Mesenchymal stem cell (in vitro differentiated cells and primary cell): ENCODE measurements at regions not wholly inside any gene's neighbourhood (a gene's known extent, or its start where the extent isn't known, plus 50 kb on each side); places are given as distances from the start of the nearest gene placed in this dataset.

Source experiments
- DNase-seq: peaks from one replicate; pipeline ENCODE4 v3.0.0-alpha.2; 2013
- H2AFZ ChIP-seq: one replicate; pipeline ENCODE4 v1.6.1; 2013; ENCODE audit warnings: low read depth, mild to moderate bottlenecking, control low read depth, inconsistent platforms, low read length, moderate library complexity
- H2AK5ac ChIP-seq: 2 replicates; pipeline ENCODE4 v1.6.1; 2013; ENCODE audit warnings: low read length, moderate library complexity, mild to moderate bottlenecking, inconsistent platforms; ENCODE audit not compliant: severe bottlenecking
- H2BK120ac ChIP-seq: one replicate; pipeline ENCODE4 v1.6.1; 2013; ENCODE audit warnings: low read depth, mild to moderate bottlenecking, inconsistent platforms, low read length, moderate library complexity
- H2BK12ac ChIP-seq, 2 experiments: one replicate each; pipeline ENCODE4 v1.6.1; 2013; ENCODE audit warnings: inconsistent platforms in 2 of 2, low read length in 2 of 2, mild to moderate bottlenecking in 2 of 2, moderate library complexity in 2 of 2, control low read depth in 1 of 2
- H2BK15ac ChIP-seq: one replicate; pipeline ENCODE4 v1.6.1; 2013; ENCODE audit warnings: mild to moderate bottlenecking, low read depth, inconsistent platforms; ENCODE audit not compliant: poor library complexity, severe bottlenecking
- H2BK5ac ChIP-seq: 2 replicates; pipeline ENCODE4 v1.6.1; 2013; ENCODE audit warnings: low read depth, mild to moderate bottlenecking, low read length, control low read depth, inconsistent platforms; ENCODE audit not compliant: poor library complexity, severe bottlenecking
- H3K14ac ChIP-seq, 2 experiments: one replicate each; pipeline ENCODE4 v1.6.1; 2013; ENCODE audit warnings: inconsistent platforms in 2 of 2, low read length in 2 of 2, control low read depth in 1 of 2, mild to moderate bottlenecking in 1 of 2, moderate library complexity in 1 of 2
- H3K18ac ChIP-seq, 2 experiments: one replicate each; pipeline ENCODE4 v1.6.1; 2013; ENCODE audit warnings: inconsistent platforms in 2 of 2, low read length in 2 of 2, control low read depth in 1 of 2, low read depth in 1 of 2, mild to moderate bottlenecking in 1 of 2
- H3K23ac ChIP-seq, 2 experiments: one replicate each; pipeline ENCODE4 v1.6.1; 2013; ENCODE audit warnings: inconsistent platforms in 2 of 2, low read length in 2 of 2, mild to moderate bottlenecking in 2 of 2, moderate library complexity in 2 of 2, control low read depth in 1 of 2
- H3K27ac ChIP-seq: 2 replicates; pipeline ENCODE4 v1.5.1; 2013; ENCODE audit warnings: mild to moderate bottlenecking, moderate library complexity, low read length, control low read depth, inconsistent platforms; ENCODE audit not compliant: poor library complexity, severe bottlenecking
- H3K27me3 ChIP-seq, 2 experiments: 2 replicates each; pipeline versions ENCODE4 v1.6.1 to v1.7.0; 2013; ENCODE audit warnings: low read length in 2 of 2, mild to moderate bottlenecking in 2 of 2, moderate library complexity in 2 of 2, control low read depth in 1 of 2, inconsistent platforms in 1 of 2; ENCODE audit not compliant: control insufficient read depth in 1 of 2, insufficient read depth in 1 of 2
- H3K36me3 ChIP-seq, 2 experiments: 2 replicates each; pipeline versions ENCODE4 v1.6.1 to v1.7.0; 2013; ENCODE audit warnings: low read length in 2 of 2, control low read depth in 1 of 2, inconsistent platforms in 1 of 2, low read depth in 1 of 2, mild to moderate bottlenecking in 1 of 2; ENCODE audit not compliant: insufficient read depth in 2 of 2, control insufficient read depth in 1 of 2
- H3K4ac ChIP-seq, 2 experiments: one replicate each; pipeline ENCODE4 v1.6.1; 2013; ENCODE audit warnings: inconsistent platforms in 2 of 2, low read length in 2 of 2, mild to moderate bottlenecking in 2 of 2, moderate library complexity in 2 of 2, control low read depth in 1 of 2, low read depth in 1 of 2
- H3K4me1 ChIP-seq: 2 replicates; pipeline ENCODE4 v1.6.1; 2013; ENCODE audit warnings: low read depth, low read length, control low read depth; ENCODE audit not compliant: control insufficient read depth, insufficient read depth
- H3K4me2 ChIP-seq: 2 replicates; pipeline ENCODE4 v1.6.1; 2013; ENCODE audit warnings: low read length, mild to moderate bottlenecking, inconsistent platforms; ENCODE audit not compliant: poor library complexity, severe bottlenecking
- H3K4me3 ChIP-seq, 2 experiments: 2 replicates each; pipeline versions ENCODE4 v1.5.1 to v1.7.0; 2013; ENCODE audit warnings: low read length in 2 of 2, mild to moderate bottlenecking in 2 of 2, control low read depth in 1 of 2, low read depth in 1 of 2; ENCODE audit not compliant: insufficient read depth in 1 of 2
- H3K79me1 ChIP-seq: replicated peaks from 2 replicates; pipeline ENCODE4 v1.6.1; 2013; ENCODE audit warnings: mild to moderate bottlenecking, control low read depth, low read length, inconsistent platforms; ENCODE audit not compliant: poor library complexity, severe bottlenecking
- H3K9ac ChIP-seq: 2 replicates; pipeline ENCODE4 v1.7.0; 2013; ENCODE audit warnings: mild to moderate bottlenecking, low read length, moderate library complexity
- H3K9me3 ChIP-seq: 2 replicates; pipeline ENCODE4 v1.7.0; 2013; ENCODE audit warnings: mild to moderate bottlenecking, low read length; ENCODE audit not compliant: control insufficient read depth
- H4K8ac ChIP-seq: one replicate; pipeline ENCODE4 v1.6.1; 2013; ENCODE audit warnings: inconsistent platforms, mild to moderate bottlenecking, low read length, moderate library complexity
- H4K91ac ChIP-seq: one replicate; pipeline ENCODE4 v1.6.1; 2013; ENCODE audit warnings: mild to moderate bottlenecking, low read length, inconsistent platforms
- WGBS: methylation state at CpG from one replicate; pipeline ENCODE4 v1.1.7; 2013; ENCODE audit warnings: mixed read lengths; 5-methylcytosine and 5-hydroxymethylcytosine counted together

- no peak overlapping the region for H3K9ac ChIP-seq
- no peak overlapping the region for H4K91ac ChIP-seq
- H3K36me3 ChIP-seq: no peaks in the 10 kb centered on the region
- H2AFZ ChIP-seq: no peak overlapping the region
- H3K14ac ChIP-seq: no peak overlapping the region
- no peak overlapping the region for H2BK12ac ChIP-seq
- no peak overlapping the region for H3K4me2 ChIP-seq
- H3K9me3 ChIP-seq: no peaks in the 10 kb centered on the region
- WGBS: 74% methylated on average over 7 of the region's 9 CpGs
- no peak overlapping the region for H3K18ac ChIP-seq
- H2BK15ac ChIP-seq: no peak overlapping the region
- no peaks in the 10 kb centered on the region for H3K79me1 ChIP-seq
- no peak overlapping the region for H3K23ac ChIP-seq
- H2BK120ac ChIP-seq: no peak overlapping the region
- H2BK5ac ChIP-seq: no peak overlapping the region
- H3K4ac ChIP-seq: no peak overlapping the region
- no peak overlapping the region for H4K8ac ChIP-seq
- peaks cover 12 to 17% of the 10 kb centered on the region in 2 experiments for H3K27me3 ChIP-seq
- H3K4me3 ChIP-seq: no peak overlapping the region
- no peak overlapping the region for H3K27ac ChIP-seq
- peak; percentile 31 for DNase-seq
- no peaks in the 10 kb centered on the region for H3K4me1 ChIP-seq
- no peak overlapping the region for H2AK5ac ChIP-seq
These were observed 493.3 kb upstream of the PODXL start for GRCh38 chr7:132049462-132050304.

GRCh38 chr7:132045481-132045980 lies 489.1 kb upstream of the PODXL start:
- no peak overlapping the region for H3K4me3 ChIP-seq
- H3K14ac ChIP-seq: no peak overlapping the region
- H3K18ac ChIP-seq: no peak overlapping the region
- H2AFZ ChIP-seq: no peak overlapping the region
- H3K9me3 ChIP-seq: peaks cover 8% of the 10 kb centered on the region
- DNase-seq: no peak
- no peaks in the 10 kb centered on the region for H3K36me3 ChIP-seq
- no peak overlapping the region for H2BK15ac ChIP-seq
- H3K4me2 ChIP-seq: no peak overlapping the region
- H3K79me1 ChIP-seq: no peaks in the 10 kb centered on the region
- H3K4ac ChIP-seq: no peak overlapping the region
- H3K4me1 ChIP-seq: no peaks in the 10 kb centered on the region
- H3K27me3 ChIP-seq: peaks cover 3 to 8% of the 10 kb centered on the region in 2 experiments
- H3K27ac ChIP-seq: no peak overlapping the region
- H3K23ac ChIP-seq: no peak overlapping the region
- 100% methylated on average over 2 of the region's 2 CpGs for WGBS
- H4K91ac ChIP-seq: no peak overlapping the region
- no peak overlapping the region for H2BK12ac ChIP-seq
- H2AK5ac ChIP-seq: no peak overlapping the region
- H4K8ac ChIP-seq: no peak overlapping the region
- no peak overlapping the region for H2BK120ac ChIP-seq
- no peak overlapping the region for H3K9ac ChIP-seq
- H2BK5ac ChIP-seq: no peak overlapping the region

GRCh38 chr7:132045002-132045401 lies 488.6 kb upstream of the PODXL start:
- Histone ChIP-seq H3K79me1 (no peaks in the 10 kb centered on the region), H3K23ac (no peak overlapping the region), H2AK5ac (no peak overlapping the region), H3K4me1 (no peaks in the 10 kb centered on the region), H3K9me3 (peaks cover 8% of the 10 kb centered on the region), H3K4me3 (no peak overlapping the region), H2AFZ (no peak overlapping the region), H3K4ac (no peak overlapping the region), H3K27ac (no peak overlapping the region), H4K8ac (no peak overlapping the region), H2BK12ac (no peak overlapping the region), H3K9ac (no peak overlapping the region), H3K18ac (no peak overlapping the region), H3K27me3 (peaks cover 3 to 8% of the 10 kb centered on the region in 2 experiments), H2BK5ac (no peak overlapping the region), H4K91ac (no peak overlapping the region), H3K4me2 (no peak overlapping the region), H3K14ac (no peak overlapping the region), H2BK120ac (no peak overlapping the region), H2BK15ac (no peak overlapping the region), H3K36me3 (no peaks in the 10 kb centered on the region)
- no peak for DNase-seq
- 63% methylated on average over 2 of the region's 2 CpGs for WGBS

- 100% methylated on average over 1 of the region's 1 CpG for WGBS
- Histone ChIP-seq H3K4me1 (no peaks in the 10 kb centered on the region), H3K23ac (no peak overlapping the region), H3K4me3 (no peak overlapping the region), H3K9ac (no peak overlapping the region), H2BK15ac (no peak overlapping the region), H3K27me3 (peaks cover 3 to 12% of the 10 kb centered on the region in 2 experiments), H3K79me1 (no peaks in the 10 kb centered on the region), H3K4me2 (no peak overlapping the region), H2AK5ac (no peak overlapping the region), H2BK120ac (no peak overlapping the region), H4K91ac (no peak overlapping the region), H3K18ac (no peak overlapping the region), H3K14ac (no peak overlapping the region), H3K36me3 (no peaks in the 10 kb centered on the region), H2AFZ (no peak overlapping the region), H2BK12ac (no peak overlapping the region), H3K9me3 (peaks cover 8% of the 10 kb centered on the region), H3K27ac (no peak overlapping the region), H4K8ac (no peak overlapping the region), H2BK5ac (no peak overlapping the region), H3K4ac (no peak overlapping the region)
- DNase-seq: no peak
These were observed 487.8 kb upstream of the PODXL start for GRCh38 chr7:132044247-132044646.
